SK-N-SH treated with all-trans-retinoic acid at 6 μM for 48 hours (cell line): ENCODE measurements at regions not wholly inside any gene's neighbourhood (a gene's known extent, or its start where the extent isn't known, plus 50 kb on each side); places are given as distances from the start of the nearest gene placed in this dataset.

Experiments used
- ATAC-seq: fragments of 200-7000 bp; cut with Tn5 transposase; 3 replicates; pipeline ENCODE4 v1.9.1; 2020; ENCODE audit warnings: mild to moderate bottlenecking, moderate library complexity
- ARNTL ChIP-seq: fragments of 450-650 bp; formaldehyde crosslinking; IDR thresholded peaks from 2 replicates; pipeline ENCODE4 v1.5.0; 2020; ENCODE audit warnings: low read depth, mild to moderate bottlenecking, moderate library complexity, borderline replicate concordance
- BACH2 ChIP-seq: fragments of 250-450 bp; sonication (Bioruptor Pico); IDR thresholded peaks from 2 replicates; pipeline ENCODE4 v1.9.0; 2021; ENCODE audit warnings: mild to moderate bottlenecking, borderline replicate concordance
- ESRRG ChIP-seq: fragments of 250-450 bp; sonication (Bioruptor Pico); IDR thresholded peaks from 2 replicates; pipeline ENCODE4 v1.6.1; 2021; ENCODE audit warnings: mild to moderate bottlenecking
- GLIS3 ChIP-seq: fragments of 250-450 bp; sonication (Bioruptor Pico); IDR thresholded peaks from 2 replicates; pipeline ENCODE4 v1.5.0; 2020; ENCODE audit warnings: mild to moderate bottlenecking, moderate library complexity
- ISL1 ChIP-seq: fragments of 250-450 bp; sonication (Bioruptor Pico); IDR thresholded peaks from 2 replicates; pipeline ENCODE4 v2.1.2; 2022; ENCODE audit warnings: mild to moderate bottlenecking, moderate library complexity
- OSR1 ChIP-seq: fragments of 250-450 bp; sonication (Bioruptor Pico); IDR thresholded peaks from 2 replicates; pipeline ENCODE4 v1.8.0; 2022; ENCODE audit warnings: moderate library complexity, mild to moderate bottlenecking, inconsistent platforms
- PPARA ChIP-seq: fragments of 250-450 bp; sonication (Bioruptor Pico); IDR thresholded peaks from 2 replicates; pipeline ENCODE4 v1.5.0; 2020; ENCODE audit warnings: mild to moderate bottlenecking, borderline replicate concordance
- RARB ChIP-seq: fragments of 250-450 bp; sonication (Bioruptor Pico); IDR thresholded peaks from 2 replicates; pipeline ENCODE4 v1.8.0; 2021; ENCODE audit warnings: mild to moderate bottlenecking, moderate library complexity
- SNAI2 ChIP-seq: fragments of 250-450 bp; sonication (Bioruptor Pico); IDR thresholded peaks from 2 replicates; pipeline ENCODE4 v1.5.0; 2020; ENCODE audit warnings: mild to moderate bottlenecking, moderate library complexity
- TCF4 ChIP-seq: fragments of 250-450 bp; sonication (Bioruptor Pico); IDR thresholded peaks from 2 replicates; pipeline ENCODE4 v1.8.0; 2021; ENCODE audit warnings: mild to moderate bottlenecking, moderate library complexity, borderline replicate concordance
- TOX ChIP-seq: fragments of 250-450 bp; sonication (Bioruptor Pico); IDR thresholded peaks from 2 replicates; pipeline ENCODE4 v1.8.0; 2021; ENCODE audit warnings: mild to moderate bottlenecking, moderate library complexity, borderline replicate concordance
- ZC3H10 ChIP-seq: fragments of 250-450 bp; sonication (Bioruptor Pico); IDR thresholded peaks from 2 replicates; pipeline ENCODE4 v1.5.1; 2021; ENCODE audit warnings: mild to moderate bottlenecking, moderate library complexity
- ZFP3 ChIP-seq: fragments of 250-450 bp; sonication (Bioruptor Pico); IDR thresholded peaks from 2 replicates; pipeline ENCODE4 v1.5.0; 2020; ENCODE audit warnings: mild to moderate bottlenecking, moderate library complexity
- ZFP30 ChIP-seq: fragments of 450-650 bp; formaldehyde crosslinking; IDR thresholded peaks from 2 replicates; pipeline ENCODE4 v1.5.0; 2022; ENCODE audit warnings: mild to moderate bottlenecking, moderate library complexity
- ZNF565 ChIP-seq: fragments of 450-650 bp; formaldehyde crosslinking; conservative IDR thresholded peaks from 2 replicates; pipeline ENCODE4 v1.5.0; 2020; ENCODE audit warnings: low read depth, mild to moderate bottlenecking, moderate library complexity
- ZNF70 ChIP-seq: fragments of 450-650 bp; formaldehyde crosslinking; IDR thresholded peaks from 2 replicates; pipeline ENCODE4 v1.5.0; 2020; ENCODE audit warnings: mild to moderate bottlenecking, moderate library complexity
- ZNF8 ChIP-seq: fragments of 450-650 bp; formaldehyde crosslinking; IDR thresholded peaks from 2 replicates; pipeline ENCODE4 v1.5.0; 2020; ENCODE audit warnings: mild to moderate bottlenecking, moderate library complexity
- TF ChIP-seq, protein P1 (sequence below): fragments of 250-450 bp; sonication (Bioruptor Pico); IDR thresholded peaks from 2 replicates; pipeline ENCODE4 v1.5.0; 2020; ENCODE audit warnings: mild to moderate bottlenecking, moderate library complexity
- TF ChIP-seq, protein P2 (sequence below): fragments of 250-450 bp; sonication (Bioruptor Pico); IDR thresholded peaks from 2 replicates; pipeline ENCODE4 v1.8.0; 2021; ENCODE audit warnings: low read depth, mild to moderate bottlenecking, moderate library complexity, borderline replicate concordance
- TF ChIP-seq, protein P3 (sequence below): fragments of 250-450 bp; sonication (Bioruptor Pico); IDR thresholded peaks from 2 replicates; pipeline ENCODE4 v1.5.1; 2020; ENCODE audit warnings: low read depth, mild to moderate bottlenecking, moderate library complexity
- TF ChIP-seq, protein P4 (sequence below): fragments of 250-450 bp; sonication (Bioruptor Pico); IDR thresholded peaks from 2 replicates; pipeline ENCODE4 v1.8.0; 2020; ENCODE audit warnings: mild to moderate bottlenecking, moderate library complexity, borderline replicate concordance

DNA sequence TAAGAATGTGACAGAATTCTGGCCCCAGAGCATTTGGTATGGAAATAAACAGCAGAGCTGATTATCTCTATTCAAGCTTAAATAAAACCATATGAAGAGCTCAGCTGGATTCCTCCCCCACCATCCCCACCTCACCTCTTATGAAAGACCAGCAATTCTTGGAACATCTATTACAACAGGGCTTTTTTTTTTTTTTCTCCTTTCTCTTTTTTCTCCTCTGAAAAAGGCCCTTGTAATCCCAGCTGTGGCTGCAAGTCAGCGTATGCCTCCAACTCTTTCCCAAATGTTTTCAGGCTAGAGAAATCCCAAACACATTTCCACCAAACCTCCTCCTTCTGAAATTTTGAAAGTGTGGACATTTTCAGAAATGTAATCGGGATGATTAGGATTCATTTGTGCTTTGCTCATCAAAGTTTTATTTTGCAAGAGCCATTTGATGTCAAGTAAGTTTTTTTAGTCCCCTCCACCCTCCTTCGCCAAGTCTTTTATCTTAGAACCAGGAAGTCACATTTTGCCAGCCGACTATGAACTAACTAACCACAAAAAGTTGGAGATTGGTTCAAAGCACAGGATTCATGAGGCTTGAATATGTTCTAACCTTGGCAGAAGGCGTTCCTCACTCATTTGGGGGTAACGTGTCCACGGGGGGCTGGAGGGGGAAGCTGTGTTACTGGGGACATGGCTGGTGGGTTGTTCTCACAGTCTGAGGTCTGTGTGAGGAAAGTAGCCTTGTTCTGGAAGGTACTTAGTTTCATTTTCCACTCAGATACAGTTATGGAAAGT lies 142.0 kb upstream of the PDZRN3 start:
- no peak for TF ChIP-seq ESRRG (CRISPR knock-in tag)
- TF ChIP-seq ZNF70 = peak; percentile 89
- no peak for TF ChIP-seq ZC3H10 (CRISPR knock-in tag)
- TF ChIP-seq TCF4 (CRISPR knock-in tag) = peak; percentile 55
- no peak for TF ChIP-seq RARB (CRISPR knock-in tag)
- peak; percentile 79 for ATAC-seq

DNA sequence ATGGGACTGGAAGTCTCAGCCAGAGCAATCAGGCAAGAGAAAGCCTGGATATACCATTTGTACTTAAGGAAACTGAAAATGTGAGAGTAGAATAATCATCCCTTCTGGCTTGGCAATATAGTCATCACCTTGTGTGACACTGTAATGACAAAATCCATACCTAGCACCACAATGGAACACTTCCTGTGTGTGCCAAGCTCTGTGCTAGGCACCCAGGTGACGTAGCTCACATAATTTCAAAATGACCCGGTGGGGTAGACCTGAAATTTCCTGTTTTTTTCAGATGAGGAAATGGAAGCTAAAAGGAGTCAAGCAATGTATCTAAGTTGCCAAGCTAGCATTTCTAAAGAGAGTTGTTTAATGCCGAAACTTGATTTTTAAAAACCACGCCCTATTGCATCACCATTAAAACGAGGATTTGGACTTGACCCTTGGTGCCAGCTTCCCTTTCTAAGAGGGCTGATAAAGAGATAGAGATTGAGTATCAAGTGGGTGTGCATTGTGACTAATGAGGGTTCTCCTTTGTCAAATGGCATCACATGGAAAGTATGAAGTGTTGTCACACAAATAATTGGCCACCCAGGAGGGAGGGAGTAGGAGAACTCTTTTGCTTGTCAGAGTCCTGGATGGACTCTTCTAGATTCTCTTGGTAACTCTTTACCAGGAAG lies 141.3 kb upstream of the PDZRN3 start:
- no peak for ATAC-seq
- TF ChIP-seq BACH2 (CRISPR knock-in tag) (no peak), ZFP3 (CRISPR knock-in tag) (0 out of 2 replicates have a peak, but pooled peaks have one; percentile 23)

DNA sequence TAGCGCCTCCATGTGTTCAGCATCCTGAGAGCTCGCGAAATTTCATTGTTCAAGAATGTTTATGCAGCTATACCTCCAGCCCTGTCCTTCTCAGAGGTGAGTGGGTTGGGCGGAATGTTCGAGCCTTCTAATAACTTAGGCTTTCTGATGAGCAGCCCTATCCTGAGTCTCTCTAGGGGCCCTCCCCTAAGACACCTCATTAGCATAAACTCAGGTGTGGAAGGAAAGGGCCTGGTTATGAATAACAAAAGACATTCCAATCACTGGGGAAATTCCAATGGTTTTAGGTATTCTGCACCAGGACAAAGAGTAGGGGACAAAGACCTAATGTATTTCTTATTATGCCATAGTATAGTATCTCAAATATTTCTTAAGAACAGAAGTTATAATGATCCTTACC lies 138.1 kb upstream of the PDZRN3 start:
- no peak for ATAC-seq
- TF ChIP-seq ZC3H10 (CRISPR knock-in tag) = no peak
- TF ChIP-seq OSR1 (CRISPR knock-in tag) = no peak
- TF ChIP-seq, all 23 proteins: peak for 0

DNA sequence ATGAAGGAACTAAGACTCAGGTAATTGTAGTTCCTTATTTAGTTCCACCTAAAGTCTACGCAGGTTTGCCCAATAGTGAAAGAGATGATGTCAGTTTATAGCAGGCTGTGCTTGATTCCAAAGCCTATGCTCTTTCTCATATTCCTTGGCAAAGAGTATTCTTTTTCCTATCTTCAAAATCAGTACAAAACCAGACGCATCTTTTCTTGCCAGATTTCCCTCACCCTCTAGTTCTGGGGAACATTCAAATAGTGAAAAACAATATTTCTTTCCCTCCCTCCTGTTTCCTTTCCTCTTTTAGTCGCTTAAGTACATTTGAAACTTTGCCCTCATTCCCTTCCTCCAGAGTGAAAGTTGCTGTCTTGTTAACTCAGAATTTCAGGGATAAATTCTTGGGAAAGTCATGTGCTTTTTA lies 134.6 kb upstream of the PDZRN3 start:
- TF ChIP-seq, protein P1, sequence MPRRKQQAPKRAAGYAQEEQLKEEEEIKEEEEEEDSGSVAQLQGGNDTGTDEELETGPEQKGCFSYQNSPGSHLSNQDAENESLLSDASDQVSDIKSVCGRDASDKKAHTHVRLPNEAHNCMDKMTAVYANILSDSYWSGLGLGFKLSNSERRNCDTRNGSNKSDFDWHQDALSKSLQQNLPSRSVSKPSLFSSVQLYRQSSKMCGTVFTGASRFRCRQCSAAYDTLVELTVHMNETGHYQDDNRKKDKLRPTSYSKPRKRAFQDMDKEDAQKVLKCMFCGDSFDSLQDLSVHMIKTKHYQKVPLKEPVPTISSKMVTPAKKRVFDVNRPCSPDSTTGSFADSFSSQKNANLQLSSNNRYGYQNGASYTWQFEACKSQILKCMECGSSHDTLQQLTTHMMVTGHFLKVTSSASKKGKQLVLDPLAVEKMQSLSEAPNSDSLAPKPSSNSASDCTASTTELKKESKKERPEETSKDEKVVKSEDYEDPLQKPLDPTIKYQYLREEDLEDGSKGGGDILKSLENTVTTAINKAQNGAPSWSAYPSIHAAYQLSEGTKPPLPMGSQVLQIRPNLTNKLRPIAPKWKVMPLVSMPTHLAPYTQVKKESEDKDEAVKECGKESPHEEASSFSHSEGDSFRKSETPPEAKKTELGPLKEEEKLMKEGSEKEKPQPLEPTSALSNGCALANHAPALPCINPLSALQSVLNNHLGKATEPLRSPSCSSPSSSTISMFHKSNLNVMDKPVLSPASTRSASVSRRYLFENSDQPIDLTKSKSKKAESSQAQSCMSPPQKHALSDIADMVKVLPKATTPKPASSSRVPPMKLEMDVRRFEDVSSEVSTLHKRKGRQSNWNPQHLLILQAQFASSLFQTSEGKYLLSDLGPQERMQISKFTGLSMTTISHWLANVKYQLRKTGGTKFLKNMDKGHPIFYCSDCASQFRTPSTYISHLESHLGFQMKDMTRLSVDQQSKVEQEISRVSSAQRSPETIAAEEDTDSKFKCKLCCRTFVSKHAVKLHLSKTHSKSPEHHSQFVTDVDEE = no peak
- TF ChIP-seq ZFP3 (CRISPR knock-in tag) (no peak), TCF4 (CRISPR knock-in tag) (no peak), TOX (CRISPR knock-in tag) (no peak), ESRRG (CRISPR knock-in tag) (no peak), ZNF565 (CRISPR knock-in tag) (no peak), ZNF8 (CRISPR knock-in tag) (no peak), ZFP30 (CRISPR knock-in tag) (no peak), SNAI2 (CRISPR knock-in tag) (no peak)
- TF ChIP-seq, protein P2, sequence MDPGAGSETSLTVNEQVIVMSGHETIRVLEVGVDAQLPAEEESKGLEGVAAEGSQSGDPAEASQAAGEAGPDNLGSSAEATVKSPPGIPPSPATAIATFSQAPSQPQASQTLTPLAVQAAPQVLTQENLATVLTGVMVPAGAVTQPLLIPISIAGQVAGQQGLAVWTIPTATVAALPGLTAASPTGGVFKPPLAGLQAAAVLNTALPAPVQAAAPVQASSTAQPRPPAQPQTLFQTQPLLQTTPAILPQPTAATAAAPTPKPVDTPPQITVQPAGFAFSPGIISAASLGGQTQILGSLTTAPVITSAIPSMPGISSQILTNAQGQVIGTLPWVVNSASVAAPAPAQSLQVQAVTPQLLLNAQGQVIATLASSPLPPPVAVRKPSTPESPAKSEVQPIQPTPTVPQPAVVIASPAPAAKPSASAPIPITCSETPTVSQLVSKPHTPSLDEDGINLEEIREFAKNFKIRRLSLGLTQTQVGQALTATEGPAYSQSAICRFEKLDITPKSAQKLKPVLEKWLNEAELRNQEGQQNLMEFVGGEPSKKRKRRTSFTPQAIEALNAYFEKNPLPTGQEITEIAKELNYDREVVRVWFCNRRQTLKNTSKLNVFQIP = no peak
- peak; percentile 55 for ATAC-seq

DNA sequence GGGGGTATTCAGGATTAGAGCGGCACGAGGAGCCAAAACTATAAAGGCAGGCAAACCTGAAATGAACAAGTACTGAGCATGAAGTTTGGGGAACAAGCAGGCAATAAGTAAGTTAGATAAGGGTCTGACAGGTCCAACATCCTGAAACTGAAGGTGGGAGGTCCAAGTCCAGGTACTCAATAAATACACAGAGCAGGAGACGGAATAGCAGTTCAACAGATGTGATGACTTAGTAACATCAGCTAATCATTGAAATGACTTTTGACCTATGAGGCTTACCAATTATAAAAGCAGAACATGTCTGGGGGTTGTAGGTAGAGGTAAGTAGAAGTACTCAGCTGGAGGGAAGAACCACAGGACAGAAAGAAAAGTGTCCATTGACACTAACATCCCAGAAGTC lies 132.8 kb upstream of the PDZRN3 start:
- no peak for ATAC-seq
- no peak for TF ChIP-seq ZNF8 (CRISPR knock-in tag)

DNA sequence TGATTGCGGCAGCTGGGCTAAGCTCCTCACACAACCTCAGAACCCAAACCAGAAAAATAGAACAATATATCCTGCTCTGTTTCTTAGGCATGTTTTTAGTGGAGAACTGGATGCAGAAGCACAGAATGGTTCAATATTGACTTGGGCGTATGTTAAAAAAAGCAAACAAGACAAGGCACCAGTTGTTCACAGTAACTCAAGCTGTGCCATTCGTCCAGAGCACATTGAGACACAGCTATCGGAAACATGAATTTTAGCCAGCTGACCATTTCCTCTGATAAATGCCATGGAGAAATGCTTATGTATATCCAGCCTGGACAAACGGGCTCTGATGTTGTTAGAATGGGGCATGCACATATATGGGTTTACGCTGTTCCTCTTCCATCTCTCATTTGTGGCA lies 129.2 kb upstream of the PDZRN3 start:
- ATAC-seq = no peak
- TF ChIP-seq BACH2 (CRISPR knock-in tag) = no peak
- no peak for TF ChIP-seq ESRRG (CRISPR knock-in tag)
- no peak for TF ChIP-seq ISL1
- TF ChIP-seq ZC3H10 (CRISPR knock-in tag) = no peak
- TF ChIP-seq ZFP3 (CRISPR knock-in tag) = no peak
- TF ChIP-seq, protein P3, sequence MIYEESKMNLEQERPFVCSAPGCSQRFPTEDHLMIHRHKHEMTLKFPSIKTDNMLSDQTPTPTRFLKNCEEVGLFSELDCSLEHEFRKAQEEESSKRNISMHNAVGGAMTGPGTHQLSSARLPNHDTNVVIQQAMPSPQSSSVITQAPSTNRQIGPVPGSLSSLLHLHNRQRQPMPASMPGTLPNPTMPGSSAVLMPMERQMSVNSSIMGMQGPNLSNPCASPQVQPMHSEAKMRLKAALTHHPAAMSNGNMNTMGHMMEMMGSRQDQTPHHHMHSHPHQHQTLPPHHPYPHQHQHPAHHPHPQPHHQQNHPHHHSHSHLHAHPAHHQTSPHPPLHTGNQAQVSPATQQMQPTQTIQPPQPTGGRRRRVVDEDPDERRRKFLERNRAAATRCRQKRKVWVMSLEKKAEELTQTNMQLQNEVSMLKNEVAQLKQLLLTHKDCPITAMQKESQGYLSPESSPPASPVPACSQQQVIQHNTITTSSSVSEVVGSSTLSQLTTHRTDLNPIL (CRISPR knock-in tag) = no peak
- no peak for TF ChIP-seq ARNTL (CRISPR knock-in tag)
- TF ChIP-seq, protein P4, sequence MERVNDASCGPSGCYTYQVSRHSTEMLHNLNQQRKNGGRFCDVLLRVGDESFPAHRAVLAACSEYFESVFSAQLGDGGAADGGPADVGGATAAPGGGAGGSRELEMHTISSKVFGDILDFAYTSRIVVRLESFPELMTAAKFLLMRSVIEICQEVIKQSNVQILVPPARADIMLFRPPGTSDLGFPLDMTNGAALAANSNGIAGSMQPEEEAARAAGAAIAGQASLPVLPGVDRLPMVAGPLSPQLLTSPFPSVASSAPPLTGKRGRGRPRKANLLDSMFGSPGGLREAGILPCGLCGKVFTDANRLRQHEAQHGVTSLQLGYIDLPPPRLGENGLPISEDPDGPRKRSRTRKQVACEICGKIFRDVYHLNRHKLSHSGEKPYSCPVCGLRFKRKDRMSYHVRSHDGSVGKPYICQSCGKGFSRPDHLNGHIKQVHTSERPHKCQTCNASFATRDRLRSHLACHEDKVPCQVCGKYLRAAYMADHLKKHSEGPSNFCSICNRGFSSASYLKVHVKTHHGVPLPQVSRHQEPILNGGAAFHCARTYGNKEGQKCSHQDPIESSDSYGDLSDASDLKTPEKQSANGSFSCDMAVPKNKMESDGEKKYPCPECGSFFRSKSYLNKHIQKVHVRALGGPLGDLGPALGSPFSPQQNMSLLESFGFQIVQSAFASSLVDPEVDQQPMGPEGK (CRISPR knock-in tag) = no peak
- no peak for TF ChIP-seq OSR1 (CRISPR knock-in tag)
- TF ChIP-seq ZNF70 = no peak
- TF ChIP-seq, protein P2 = no peak
- TF ChIP-seq GLIS3 = no peak
- TF ChIP-seq PPARA = no peak
- no peak for TF ChIP-seq SNAI2 (CRISPR knock-in tag)
- TF ChIP-seq ZNF565 (CRISPR knock-in tag) = no peak
